ENCODE measurements at regions not wholly inside any gene's neighbourhood (a gene's known extent, or its start where the extent isn't known, plus 50 kb on each side); places are given as distances from the start of the nearest gene placed in this dataset.

DNA sequence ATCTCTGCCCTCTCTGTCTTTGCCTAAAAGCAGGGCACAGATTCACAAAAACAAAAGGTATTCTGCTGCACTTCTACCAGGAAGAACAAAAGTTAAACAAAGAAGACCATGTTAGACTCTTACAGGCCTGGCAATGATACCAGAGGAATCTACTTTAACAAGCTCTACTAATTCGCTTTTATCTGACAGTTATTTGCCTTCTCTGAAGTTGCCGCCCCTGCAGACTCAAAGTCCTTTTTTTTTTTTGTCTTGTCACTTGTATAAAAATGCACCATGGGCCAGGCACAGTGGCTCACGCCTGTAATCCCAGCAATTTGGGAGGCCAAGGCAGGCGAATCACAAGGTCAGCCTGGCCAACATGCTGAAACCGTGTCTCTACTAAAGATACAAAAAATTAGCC lies 176.5 kb upstream of the UBL3 start:
- no peak for DNase-seq

DNA sequence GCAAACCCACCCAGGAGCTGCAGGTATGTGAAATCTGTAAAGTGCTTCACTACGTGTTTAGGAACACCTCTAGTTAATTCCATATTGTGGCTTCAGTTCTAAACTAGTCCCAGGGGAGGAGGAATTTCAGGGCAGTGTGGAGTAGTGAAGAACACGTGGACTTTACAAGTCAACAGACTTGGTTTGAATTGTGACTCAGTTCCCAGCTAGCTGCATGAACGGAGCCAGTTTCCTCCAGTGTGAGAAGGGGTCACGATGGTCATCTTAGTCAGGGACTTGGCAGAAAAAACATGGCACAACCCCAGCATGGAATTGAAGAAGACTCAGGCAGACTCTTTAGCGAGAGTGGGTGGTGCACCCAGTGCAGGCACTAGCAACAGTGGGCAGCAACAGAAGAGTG lies 175.7 kb upstream of the UBL3 start:
- no peak for DNase-seq

DNA sequence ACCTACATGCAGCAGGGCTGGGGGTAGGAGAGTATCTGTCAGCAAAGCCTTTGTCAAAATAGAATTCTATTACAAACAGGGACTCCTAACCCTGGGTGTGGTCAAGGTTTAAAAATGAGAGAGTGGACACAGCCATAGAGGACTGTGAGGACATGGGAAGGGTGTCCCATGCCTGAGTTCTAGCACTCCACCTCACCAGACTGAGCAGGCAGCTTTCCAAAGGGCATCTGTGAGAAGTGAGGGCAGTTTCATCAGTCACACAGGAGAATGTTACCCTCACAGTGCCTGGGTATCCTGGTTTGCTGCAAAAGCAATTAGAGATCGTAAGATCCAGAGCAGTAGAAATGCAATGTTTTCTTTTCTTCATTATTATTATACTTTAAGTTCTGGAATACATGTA lies 174.9 kb upstream of the UBL3 start:
- DNase-seq, result no peak

DNA sequence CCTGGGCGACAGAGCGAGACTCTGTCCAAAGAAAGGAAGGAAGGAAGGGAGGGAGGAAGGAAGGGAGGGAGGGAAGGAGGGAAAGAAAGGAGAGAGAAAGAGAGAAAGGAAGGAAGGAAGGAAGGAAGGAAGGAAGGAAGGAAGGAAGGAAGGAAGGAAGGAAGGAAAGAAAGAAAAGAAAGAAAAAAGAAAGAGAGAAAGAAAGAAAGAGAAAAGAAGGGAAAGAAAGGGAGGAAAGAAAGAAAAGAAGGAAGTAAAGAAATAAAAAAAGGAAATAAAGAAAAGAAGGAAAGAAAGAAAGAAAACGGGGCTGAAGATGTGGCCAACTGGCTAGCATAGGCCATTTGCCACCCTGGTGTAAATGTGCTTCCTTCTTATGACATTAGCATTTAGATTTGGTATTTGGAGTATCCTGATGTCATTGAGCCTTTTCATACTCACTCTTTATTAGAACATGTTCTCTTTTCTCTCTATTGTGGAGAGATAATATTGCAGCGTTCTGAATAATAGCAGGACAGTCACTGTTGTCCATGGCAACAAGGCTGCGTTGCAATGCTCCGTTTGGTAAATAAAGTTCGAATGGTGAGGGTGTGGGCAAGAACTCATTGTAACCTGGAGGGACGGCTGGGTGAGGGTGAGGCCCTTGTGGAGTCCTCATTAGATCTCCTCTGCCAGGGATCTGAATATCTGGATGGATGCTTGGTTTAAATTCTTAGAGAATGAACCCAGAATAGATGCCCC lies 173.9 kb upstream of the UBL3 start:
- DNase-seq, result no peak

DNA sequence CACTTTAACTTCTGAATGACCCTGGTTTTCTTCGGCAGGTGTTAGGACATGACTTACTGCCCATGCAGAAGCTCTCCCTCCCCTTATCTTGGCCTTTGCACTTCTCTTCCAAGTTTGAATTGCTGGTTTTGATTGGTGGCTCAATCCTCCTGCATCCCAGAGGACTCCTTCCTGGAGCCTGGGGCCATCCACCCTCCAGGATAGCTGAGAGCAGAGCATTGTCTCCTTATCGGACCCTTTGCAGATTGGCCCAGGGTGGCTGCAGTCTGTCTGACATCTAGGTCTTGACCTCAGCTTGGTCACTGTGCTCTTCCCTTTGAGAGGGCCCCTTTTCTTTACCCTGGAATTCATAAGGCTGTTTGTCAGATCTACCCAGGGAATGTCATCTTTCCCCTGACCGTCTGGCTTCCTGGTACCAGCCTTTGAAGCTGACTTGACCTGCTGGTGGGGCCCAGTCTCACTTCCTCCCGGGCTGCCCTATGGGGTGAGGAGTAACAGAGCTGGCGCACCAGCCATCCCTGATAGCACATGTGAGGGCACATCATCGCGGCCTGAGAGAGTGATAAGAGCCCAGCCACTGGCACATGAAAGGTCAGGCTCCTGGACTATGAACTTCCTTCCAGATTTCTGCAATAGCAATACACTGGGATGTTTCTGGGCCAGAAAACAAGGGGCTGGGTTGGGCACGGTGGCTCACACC lies 172.9 kb upstream of the UBL3 start:
- DNase-seq, result no peak

DNA sequence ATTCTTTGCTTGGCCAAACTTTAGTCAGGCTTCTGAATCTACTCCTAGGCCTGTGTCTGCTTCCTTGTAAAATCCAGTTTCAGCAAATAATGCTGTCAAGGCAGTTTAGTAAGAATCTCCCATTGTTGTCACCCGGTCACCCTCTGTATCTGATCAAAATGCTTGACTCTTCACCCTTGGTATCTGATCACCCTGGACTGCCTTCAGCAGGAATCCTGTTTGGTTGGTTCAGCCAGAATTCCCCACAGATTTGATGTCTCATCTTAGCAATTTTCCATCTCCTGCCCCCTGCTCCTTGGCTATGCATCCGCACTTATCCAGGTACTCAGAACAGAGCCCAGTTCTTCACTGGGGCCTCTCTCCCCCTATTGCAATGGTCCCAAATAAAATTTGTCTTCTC lies 172.4 kb upstream of the UBL3 start:
- no peak for DNase-seq

DNA sequence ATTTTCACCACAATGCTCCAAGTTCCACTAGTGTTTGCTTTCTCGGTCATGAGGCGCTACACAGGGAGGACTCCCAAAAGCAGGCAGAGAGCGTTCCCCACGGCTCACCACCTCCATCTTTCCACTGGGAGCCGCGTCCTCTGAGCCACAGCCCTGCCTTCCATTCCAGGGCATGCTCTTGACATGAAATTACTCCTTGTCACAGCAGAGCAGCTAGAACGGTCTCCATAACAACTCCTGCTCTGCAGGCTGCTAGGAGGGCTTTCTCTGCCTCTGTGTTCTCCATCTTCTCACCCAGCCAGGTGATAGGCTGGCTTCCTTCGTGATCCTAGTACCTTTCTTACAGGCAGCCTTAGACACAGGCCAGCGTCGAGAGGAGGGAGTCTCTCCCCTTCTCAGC lies 171.8 kb upstream of the UBL3 start:
- DNase-seq, result no peak

DNA sequence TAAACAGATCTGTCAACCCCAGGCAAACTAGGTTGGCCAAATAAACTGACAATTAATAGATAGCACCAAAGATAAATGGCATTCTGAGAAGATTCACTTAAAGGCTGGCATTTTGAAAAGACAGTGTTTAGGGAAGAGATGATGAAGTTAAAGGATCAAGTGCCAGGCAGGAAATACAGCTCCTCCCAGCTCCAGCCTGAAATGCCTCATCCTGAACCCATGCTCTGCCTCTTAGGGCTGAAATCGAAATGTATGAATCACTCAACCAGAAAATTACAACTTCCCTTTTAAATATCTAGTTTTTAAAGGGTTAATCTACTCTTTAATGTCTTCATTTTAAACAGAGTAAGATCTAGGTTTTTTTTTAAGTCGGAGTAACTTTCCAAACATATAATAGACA lies 171.2 kb upstream of the UBL3 start:
- DNase-seq, result no peak

DNA sequence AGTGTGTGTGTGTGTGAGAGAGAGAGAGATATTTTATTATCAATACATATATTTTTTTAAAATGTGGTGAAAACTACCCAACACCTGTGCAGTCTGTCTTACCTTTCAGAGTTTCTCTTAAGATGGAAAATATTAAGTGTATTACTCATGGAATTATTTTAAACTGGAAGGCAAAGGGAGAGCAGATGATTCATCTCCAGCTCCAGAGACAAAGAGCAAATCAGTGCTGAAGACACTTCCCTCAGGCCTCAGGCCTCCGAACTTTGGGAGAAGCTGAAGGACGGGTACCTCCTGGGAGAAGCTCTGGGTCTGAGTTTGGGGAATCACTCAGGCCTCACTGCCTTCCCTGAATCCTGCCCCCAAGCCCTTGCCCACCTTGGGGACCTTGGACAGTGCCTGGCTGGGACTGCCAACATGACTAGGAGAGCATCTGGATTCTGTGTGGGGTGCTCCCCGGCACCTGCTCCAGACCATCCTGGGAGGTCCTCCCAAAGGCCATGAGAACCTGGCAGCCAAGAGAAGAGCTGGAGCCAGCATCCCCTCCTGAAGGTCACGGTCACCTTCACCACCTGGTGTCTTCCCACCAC lies 170.4 kb upstream of the UBL3 start:
- DNase-seq, result no peak

DNA sequence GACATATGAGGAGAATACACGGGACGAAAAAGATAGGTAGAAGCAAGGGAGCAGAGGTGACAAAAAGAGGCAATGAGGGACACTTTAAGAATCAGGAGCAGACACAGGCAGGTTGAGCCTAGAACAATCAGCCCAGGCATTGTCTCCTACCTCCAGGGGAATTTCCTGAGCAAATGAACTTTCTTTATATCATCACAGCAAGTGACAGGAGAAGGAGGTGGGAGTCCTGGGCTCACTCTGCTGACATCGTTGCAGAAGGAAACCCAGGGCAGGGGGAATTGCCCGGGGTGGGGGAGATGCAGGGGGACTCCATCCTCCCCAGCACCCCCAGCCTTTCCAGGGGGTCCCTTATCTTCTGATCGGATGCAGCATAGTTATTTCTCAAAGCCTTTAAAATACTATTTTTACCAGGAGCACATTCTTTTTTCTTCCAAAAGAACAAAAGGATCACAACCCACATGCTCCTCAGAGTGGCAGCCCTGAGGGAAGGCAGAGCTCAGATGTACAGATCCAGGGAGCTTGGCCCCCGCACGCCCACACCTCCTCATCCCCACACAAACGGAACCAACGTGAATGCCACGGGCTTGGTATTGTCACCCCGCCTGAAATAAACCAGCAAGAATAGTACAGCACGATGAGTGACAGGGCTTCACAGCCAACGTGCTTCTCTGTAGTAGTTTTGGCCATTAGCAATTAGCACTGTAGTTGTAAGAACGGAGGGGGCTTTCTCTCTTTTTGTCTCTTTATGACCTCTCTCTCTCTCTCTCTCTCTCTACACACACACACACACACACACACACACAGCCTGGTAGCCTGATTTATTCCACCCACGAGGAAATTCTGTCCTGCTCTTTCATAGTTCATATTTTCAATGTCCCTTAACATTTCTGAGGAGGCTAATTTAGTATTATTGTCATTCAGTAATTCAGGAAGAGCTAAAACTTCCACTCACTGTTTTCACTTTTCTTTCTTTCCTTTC lies 169.5 kb upstream of the UBL3 start:
- DNase-seq, result no peak

DNA sequence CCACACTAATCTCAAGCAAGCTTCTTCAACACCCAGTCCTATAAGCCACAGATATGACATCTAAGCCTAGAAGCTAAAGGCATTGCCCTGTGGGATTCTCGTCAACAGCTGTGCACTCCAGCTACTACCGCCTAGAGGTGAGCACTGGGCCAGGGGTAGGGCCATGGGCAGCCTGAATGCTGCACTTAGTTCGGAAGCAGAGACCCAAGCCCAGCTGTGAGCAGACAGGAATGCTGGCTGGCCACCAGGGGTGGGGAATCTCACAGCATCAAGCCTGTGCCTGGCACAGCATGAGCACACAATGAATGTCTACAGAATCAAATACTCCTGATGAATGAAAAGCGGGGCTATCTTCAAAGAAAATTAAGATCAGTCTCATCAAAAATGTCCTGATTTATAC lies 167.5 kb upstream of the UBL3 start:
- DNase-seq, result no peak

DNA sequence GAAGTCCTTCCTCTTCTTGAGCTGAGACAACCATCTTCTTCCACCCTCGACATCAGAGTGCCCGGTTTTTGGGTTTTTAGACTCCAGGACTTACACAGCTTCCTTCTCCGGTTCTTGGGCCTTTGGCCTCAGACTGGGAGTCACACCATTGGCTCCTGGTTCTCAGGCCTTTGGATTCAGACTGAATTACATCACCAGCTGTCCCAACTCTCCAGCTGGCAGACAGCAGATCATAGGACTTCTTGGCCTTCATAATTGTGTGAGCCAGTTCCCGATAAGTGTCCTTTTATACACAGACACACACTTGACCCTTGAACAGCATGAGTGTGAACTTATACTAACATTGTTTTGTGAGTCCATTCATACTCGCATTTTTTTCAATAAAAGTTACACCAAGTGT lies 166.0 kb upstream of the UBL3 start:
- DNase-seq, result no peak

DNA sequence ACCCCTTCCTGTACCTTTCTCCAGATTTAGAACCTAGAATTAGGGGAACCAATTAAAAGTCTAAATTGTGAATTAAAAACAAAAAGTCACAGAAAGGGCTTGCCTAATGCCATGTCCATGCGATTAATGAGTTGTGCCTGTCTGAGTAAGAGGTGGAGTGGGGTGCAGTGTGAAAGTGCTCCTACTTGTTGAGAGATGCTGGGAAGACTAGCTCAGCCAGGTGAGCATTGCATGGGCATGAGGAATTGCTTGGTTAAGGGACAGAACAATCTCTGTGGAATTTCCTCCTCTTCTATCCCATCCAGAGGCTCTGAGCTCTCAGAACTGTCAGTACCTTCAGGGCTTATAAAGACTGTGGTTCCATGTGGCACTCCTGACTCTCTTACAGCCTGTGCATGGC lies 159.0 kb upstream of the UBL3 start:
- no peak for DNase-seq

DNA sequence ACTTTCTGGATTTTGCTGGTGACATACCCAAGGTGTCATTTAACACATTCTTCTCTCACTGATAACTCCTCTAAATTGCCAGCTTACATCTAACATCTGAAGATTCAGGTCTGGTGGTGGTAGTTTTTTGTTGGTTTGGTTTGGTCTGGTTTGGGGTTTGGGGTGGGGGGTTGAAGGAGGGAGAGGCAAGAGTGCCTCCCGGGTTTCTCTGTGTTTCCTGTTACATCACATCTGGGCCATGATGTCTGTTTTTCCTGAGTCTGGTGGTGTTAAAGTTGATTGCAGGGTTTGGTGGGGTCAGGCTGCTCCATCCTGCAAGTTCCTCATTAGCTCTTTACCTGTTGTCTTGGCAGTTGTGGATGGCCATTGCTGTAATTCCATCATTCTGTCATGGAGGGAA lies 155.8 kb upstream of the UBL3 start:
- DNase-seq, result no peak

DNA sequence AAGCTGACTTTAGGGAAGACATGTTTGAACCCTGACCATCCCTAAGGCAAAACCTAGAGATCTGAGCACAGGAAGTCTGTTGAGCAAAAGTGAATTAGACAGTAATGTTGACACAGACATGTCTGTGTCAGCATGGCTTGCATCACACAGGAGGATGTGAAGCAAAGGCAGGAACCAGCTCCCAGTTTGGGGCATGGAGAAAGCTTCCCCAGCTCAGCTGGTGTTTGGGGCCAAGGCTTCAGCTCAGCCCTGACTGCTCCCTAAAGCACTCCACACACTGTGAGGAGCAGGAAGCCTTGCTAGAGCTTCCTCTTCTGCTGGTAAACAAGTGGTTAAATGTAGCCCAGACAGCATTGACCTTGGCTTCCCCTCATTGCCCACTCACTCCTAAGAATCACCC lies 153.8 kb upstream of the UBL3 start:
- no peak for DNase-seq

DNA sequence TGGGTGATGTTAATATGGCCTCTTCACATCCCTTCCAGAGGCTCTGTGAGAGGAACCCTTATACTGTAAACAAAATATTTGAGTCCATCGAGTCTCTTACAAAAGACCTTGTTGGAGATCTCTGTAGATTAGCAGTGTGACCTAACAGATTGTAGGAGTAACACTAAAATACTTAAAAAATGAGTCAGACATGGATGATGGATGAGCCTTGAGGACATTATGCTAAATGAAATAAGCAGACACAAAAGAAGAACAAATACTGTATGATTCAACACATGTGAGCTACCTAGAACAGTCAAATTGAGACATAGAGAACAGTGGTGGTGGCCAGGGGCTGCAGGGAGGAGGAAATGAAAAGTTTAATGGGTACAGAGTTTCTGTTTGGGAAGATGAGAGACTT lies 152.2 kb upstream of the UBL3 start:
- peak; percentile 38 for DNase-seq

DNA sequence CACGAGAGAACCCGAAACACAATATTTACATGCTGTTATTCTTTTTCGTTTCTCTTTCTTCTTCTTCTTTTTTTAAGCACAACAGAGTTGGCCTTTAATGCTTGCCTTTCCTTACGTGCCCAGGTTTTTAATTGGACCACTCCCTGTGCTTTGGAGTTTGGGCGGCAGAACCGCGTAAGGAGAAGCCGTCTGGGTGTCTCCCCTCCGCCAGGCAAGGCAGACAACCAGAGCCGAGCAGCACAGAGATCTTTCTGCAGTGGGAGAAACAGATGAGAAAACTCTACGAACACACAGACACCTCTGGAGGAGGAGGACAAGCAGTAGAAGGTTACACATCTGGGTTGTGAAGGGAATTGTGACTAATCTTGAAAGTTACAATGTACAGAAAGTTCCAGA lies 150.0 kb upstream of the UBL3 start:
- DNase-seq, result no peak

DNA sequence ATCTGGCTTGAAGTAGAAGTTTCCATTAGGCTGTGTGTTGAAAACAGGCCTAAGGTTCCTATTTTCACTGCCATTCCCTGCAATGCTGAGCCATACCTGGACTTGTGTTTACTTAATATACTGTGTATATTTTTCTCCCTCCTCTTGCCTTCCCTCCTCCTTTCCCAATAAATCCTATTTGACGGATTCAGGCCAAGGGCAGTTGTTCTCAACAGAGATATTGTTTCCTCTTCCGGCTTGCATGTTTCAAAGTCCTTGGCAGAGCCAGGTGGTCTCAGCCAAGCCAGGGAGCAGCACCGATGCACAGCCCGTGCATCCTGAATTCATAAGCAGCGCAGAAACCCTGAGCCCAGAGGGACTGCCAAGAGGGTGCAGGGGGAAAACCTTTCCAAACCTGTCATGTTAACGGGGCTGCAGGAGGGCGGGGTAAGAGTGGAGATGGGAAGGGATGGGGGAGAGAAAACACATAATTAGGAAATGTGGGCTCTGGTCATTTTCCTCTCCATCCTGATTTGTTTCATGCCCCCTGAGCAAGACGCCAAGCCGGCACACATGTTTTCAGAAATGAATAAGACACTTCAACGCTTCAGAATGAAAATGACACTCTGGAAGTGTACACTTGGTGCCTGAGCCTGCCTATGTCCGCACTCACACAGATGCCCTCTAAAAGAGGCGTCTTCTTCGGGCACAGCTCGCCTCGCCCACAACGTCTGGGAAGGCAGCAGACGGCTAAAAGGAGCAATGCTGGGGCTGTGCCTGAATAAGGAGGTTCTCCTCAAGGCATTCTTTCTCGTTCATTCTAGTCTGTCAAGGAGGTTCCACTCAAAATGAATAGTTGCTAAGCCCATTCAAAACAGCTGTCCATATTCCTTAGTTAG lies 149.3 kb upstream of the UBL3 start:
- no peak for DNase-seq

DNA sequence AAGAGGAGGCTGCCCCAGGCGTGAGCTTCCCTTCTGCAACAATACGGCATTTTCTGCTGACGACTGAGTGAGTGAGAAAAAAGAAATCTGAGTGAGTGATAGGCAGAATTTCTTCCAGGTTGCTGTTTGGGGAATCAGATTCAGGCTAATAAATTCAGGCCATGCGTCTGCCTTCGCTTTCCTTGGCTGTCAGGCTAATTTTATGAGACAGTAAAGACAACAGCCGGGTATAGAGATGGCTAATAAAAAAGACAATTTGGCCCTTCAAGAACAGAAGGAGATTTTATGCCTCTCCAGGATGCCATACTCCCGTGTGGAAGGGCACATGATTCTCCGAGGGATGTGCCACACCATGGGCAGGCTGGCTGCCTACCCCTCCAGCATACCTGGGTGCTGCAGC lies 145.9 kb upstream of the UBL3 start:
- DNase-seq, result no peak

DNA sequence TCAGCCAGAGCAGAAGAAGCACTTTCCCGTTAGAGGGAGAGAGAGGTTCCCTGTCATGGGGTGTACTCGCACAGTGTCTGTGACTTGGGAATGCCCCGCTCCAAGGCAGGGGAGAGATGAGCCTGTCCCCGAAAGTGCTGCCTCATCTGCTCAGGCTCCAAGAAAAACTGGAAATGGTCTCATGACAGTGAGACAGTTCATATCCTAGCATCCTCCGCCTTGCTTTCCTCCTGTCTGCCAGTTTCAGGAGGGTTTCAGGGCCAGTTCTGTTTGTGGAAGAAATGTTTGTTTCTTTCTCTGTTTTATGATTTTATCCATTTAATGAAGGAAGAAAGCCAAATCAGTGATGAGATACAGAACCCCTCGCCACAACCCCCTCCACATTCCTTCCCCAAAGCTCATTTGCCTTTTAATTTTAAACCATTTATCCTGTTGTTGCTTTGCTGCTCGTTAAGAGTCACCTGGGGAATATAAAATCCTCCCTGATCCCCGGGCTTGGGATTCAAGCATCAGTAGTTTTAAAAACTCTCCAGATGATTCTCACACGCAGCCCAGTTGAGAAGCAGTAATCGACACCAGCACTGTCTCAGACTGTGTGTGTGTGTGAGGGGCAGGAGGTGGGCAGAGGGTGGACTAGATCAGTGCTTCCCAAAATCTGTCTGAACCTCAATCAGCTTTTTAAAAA lies 144.6 kb upstream of the UBL3 start:
- DNase-seq, result no peak

DNA sequence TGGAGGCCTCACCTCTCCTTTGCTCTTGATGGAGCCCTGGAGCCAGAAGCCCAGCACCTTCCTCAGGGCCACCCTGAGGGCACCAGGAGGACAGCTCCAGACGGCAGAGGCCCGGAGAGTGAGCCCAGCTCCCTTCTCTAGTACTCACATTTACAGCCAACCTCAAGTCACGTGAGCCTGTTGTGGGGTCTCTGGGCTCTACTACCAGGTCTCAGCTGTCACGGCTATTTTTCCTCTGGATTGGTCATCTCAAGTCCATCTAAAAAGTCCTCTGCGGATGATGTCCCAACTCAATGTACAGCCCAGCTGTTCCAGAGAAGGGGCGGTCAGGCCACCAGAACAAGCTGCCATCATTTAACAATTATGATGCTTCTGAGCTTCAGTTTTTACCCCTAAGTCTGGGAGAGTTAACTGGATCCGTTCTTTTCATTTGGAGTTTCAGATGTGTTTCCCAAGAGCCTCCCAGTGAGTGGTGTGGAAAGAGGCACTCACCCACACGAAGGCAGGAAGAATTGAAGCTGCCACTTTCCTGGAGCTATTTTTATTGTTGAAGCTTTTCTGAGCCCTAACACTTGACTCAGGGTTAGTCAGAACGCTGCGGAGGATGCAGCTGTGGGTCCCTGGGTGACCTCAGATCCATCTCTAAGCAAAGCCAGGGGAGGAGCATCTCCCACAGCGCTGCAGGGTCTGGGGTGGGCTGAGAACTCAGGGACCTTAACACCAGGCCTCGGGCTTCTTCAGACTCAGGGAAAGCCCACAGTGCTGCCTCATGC lies 143.5 kb upstream of the UBL3 start:
- DNase-seq, result no peak
